Esophagus muscularis mucosa (tissue), 4 donors: ENCODE measurements at regions not wholly inside any gene's neighbourhood (a gene's known extent, or its start where the extent isn't known, plus 50 kb on each side); places are given as distances from the start of the nearest gene placed in this dataset.

ENCODE experiments used
- DNase-seq: peaks from one replicate; pipeline ENCODE4 v3.0.0-alpha.2; 2017; ENCODE audit errors: extremely low spot score
- H3K27ac ChIP-seq, 4 donors: fragments of 200-600 bp; sonication (generic); replicated peaks in 1 of 4; 1 replicate in 3 of 4; 2 replicates in 1 of 4; pipeline ENCODE4 v1.5.1; 2016 to 2019; ENCODE audit warnings: mild to moderate bottlenecking in 1 of 4
- H3K27me3 ChIP-seq, 4 donors: fragments of 200-600 bp; sonication (generic); one replicate each; pipeline versions ENCODE4 v1.5.1 to v1.6.0; 2016 to 2019
- H3K36me3 ChIP-seq, 4 donors: fragments of 200-600 bp; sonication (generic); one replicate each; pipeline ENCODE4 v1.5.1; 2016 to 2019
- H3K4me1 ChIP-seq, 4 donors: fragments of 200-600 bp; sonication (generic); one replicate each; pipeline ENCODE4 v1.5.1; 2016 to 2019
- H3K4me3 ChIP-seq, 4 donors: fragments of 200-600 bp; sonication (generic); 1 replicate in 2 of 4; 2 replicates in 2 of 4; pipeline ENCODE4 v1.5.1; 2016 to 2019; ENCODE audit warnings: mild to moderate bottlenecking in 4 of 4, moderate library complexity in 1 of 4
- H3K9me3 ChIP-seq, 4 donors: fragments of 200-600 bp; sonication (generic); 1 replicate in 3 of 4; 2 replicates in 1 of 4; pipeline ENCODE4 v1.5.1; 2016 to 2019
- EP300 ChIP-seq: sonication (generic); formaldehyde crosslinking; IDR thresholded peaks from one replicate; pipeline ENCODE4 v1.6.1; 2017; ENCODE audit warnings: antibody characterized with exemption
- POLR2A ChIP-seq: fragments of 450-650 bp; IDR thresholded peaks from one replicate; pipeline ENCODE4 v1.6.1; 2017; ENCODE audit warnings: antibody characterized with exemption, moderate library complexity, mild to moderate bottlenecking, low read depth
- POLR2AphosphoS5 ChIP-seq, 2 donors: sonication (generic); formaldehyde crosslinking; IDR thresholded peaks; one replicate each; pipeline ENCODE4 v1.6.1; 2017; ENCODE audit warnings: antibody characterized with exemption in 2 of 2
- WGBS: methylation state at CpG from one replicate; pipeline ENCODE4 v1.1.5; 2018; 5-methylcytosine and 5-hydroxymethylcytosine counted together
- intact Hi-C: fragments of 100-400 bp; cut with DNase I; formaldehyde crosslinking; loops from one replicate; pipeline ENCODE4 v1.15.1; 2023
- TF ChIP-seq, protein P1 (sequence below), 3 experiments: fragments of 200-600 bp in 2 of 3; fragments of 450-650 bp in 1 of 3; sonication (generic) in 2 of 3; IDR thresholded peaks; one replicate each; pipeline ENCODE4 v1.5.1; 2017 to 2019; ENCODE audit warnings: antibody characterized with exemption in 3 of 3, mild to moderate bottlenecking in 2 of 3, moderate library complexity in 1 of 3

DNA sequence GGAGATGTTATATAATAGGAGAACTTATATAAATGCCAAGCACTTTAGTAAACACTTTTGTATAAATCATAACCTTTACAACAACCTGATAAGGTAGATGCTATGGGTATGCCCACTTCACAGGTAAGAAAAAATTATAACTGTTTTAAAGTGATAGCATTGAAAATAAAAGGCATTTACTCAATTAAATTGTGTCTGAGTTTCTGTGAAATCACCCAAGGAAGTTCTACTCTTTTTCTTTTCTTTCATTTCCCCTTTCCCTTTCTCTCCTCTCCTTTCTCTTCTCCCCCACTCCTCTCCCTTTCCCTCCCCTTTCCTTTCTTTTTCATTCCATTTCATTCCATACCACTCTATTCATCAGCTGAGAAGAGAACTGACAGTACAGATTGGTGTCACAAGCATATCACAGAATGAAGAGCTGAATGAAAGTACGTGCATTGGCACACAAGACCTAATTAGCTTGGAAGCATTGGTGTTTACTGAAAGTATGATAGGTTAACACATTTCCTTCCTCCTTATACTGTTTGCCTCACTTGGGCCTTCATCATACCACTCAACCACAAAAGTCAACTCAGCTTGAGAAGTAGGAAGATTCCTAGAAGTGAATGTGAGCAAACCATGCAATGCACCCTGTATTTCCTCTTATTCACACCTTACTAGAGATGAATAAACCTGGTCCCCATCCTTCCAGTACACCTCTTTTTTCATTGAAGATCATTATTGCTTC is 117.9 kb upstream of the AGR3 start:
- no peaks in the 10 kb centered on the region for H3K36me3 ChIP-seq
- intact Hi-C loops: no loop called here
- WGBS: 75% methylated on average over 1 of the region's 1 CpG
- DNase-seq: no peak
- peaks cover 0 to 12% (median 6%) of the 10 kb centered on the region in 4 donors for H3K9me3 ChIP-seq
- H3K27ac ChIP-seq: no peak overlapping the region
- no peaks in the 10 kb centered on the region for H3K27me3 ChIP-seq
- no peak for TF ChIP-seq POLR2AphosphoS5 (IDR thresholded peaks at IDR 0.05)
- no peak for TF ChIP-seq EP300
- TF ChIP-seq, protein P1, sequence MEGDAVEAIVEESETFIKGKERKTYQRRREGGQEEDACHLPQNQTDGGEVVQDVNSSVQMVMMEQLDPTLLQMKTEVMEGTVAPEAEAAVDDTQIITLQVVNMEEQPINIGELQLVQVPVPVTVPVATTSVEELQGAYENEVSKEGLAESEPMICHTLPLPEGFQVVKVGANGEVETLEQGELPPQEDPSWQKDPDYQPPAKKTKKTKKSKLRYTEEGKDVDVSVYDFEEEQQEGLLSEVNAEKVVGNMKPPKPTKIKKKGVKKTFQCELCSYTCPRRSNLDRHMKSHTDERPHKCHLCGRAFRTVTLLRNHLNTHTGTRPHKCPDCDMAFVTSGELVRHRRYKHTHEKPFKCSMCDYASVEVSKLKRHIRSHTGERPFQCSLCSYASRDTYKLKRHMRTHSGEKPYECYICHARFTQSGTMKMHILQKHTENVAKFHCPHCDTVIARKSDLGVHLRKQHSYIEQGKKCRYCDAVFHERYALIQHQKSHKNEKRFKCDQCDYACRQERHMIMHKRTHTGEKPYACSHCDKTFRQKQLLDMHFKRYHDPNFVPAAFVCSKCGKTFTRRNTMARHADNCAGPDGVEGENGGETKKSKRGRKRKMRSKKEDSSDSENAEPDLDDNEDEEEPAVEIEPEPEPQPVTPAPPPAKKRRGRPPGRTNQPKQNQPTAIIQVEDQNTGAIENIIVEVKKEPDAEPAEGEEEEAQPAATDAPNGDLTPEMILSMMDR (IDR thresholded peaks at IDR 0.05): no peak
- TF ChIP-seq POLR2A: no peak
- no peak overlapping the region for H3K4me3 ChIP-seq
- no peaks in the 10 kb centered on the region for H3K4me1 ChIP-seq

DNA sequence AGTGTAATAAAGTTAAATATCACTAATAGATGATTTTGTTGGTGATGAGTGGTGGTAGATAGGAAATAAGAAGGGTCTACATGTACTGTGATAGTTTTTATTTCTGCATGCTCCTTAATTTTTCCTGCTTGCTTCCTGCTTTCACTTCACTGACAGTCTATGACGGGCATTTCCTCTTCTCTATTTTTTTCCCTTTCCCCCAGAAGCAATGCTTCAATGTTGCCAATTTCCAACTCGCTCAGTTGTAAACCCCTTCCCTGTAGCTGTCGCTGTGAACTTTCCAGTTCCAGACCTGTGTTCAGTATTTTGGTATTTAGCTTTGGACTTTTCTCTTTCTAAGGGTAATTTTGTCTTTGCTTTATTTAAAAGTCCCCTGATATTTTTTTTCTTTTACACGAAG is 123.5 kb upstream of the AGR3 start:
- no peak for TF ChIP-seq POLR2AphosphoS5 (IDR thresholded peaks at IDR 0.05)
- no peak for TF ChIP-seq POLR2A
- no peak for TF ChIP-seq EP300
- TF ChIP-seq, protein P1 (IDR thresholded peaks at IDR 0.05): no peak
- Histone ChIP-seq H3K27ac (no peak overlapping the region), H3K36me3 (no peaks in the 10 kb centered on the region), H3K27me3 (no peaks in the 10 kb centered on the region), H3K9me3 (no peaks in the 10 kb centered on the region), H3K4me3 (no peak overlapping the region), H3K4me1 (peaks cover 5 to 13% (median 7%) of the 10 kb centered on the region in 4 donors)
- no peak for DNase-seq
- WGBS: 56% methylated on average over 4 of the region's 4 CpGs
- intact Hi-C loops: no loop called here

DNA sequence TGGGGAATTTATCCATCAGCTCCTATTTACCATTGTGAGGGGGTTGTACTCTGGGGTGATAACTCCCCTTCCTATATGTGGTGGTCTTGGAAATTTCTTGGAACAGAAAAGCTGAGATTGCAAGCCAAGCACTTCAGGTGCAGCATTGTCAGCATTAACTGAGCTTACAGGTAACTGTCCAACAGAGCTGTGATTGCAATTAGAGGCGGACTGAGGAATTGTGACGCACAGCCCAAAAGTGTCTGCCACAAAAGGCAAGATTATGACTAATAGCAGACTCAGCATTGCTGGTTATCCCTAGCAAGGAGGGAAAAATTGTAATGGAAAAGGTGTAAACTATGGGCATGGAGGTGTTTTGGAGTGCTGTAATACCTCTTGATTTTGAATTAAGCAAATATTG is 126.1 kb upstream of the AGR3 start:
- no peaks in the 10 kb centered on the region for H3K27me3 ChIP-seq
- DNase-seq: no peak
- no peak for TF ChIP-seq POLR2AphosphoS5 (IDR thresholded peaks at IDR 0.05)
- TF ChIP-seq EP300: no peak
- TF ChIP-seq, protein P1 (IDR thresholded peaks at IDR 0.05): no peak
- no peak for TF ChIP-seq POLR2A
- H3K4me1 ChIP-seq: peaks cover 5 to 13% (median 7%) of the 10 kb centered on the region in 4 donors
- H3K27ac ChIP-seq: no peak overlapping the region
- H3K36me3 ChIP-seq: no peaks in the 10 kb centered on the region
- H3K4me3 ChIP-seq: no peak overlapping the region
- intact Hi-C loops: no loop called here
- no peaks in the 10 kb centered on the region for H3K9me3 ChIP-seq
- WGBS: 100% methylated on average over 2 of the region's 2 CpGs

DNA sequence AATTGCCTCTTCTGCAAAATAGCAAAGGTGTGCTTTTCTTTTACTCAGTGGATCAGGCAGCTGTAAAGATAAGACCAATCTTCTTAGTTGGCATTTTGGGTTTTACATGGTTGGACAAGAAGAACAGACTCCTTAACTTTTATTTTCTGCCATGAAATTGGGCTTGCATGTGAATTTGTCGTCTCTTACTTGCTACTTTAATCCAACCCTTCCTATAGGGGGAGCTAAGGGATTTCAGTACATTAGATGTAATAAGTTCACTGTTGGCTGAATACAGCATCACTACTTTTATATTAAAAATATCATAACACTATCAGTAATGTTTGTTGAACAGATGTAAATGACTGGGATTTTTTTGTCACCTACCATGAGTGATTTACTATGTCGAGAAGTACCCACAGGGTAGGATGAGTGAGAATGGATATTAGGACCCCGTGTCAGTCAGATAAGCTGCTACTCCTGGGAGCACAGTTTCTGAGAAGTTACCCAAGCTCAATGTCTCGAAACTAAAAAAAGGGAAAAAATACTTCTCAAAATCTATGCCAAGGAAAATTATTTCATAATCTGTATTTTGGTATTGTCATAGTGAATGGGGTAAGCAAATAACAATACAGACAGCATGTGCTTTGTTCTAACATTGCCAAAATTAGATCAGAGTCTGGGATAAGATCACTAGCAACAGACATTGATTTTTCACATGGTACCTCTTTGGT is 127.4 kb upstream of the AGR3 start:
- Histone ChIP-seq H3K4me3 (no peak overlapping the region), H3K27ac (peak overlapping the region in 2 of 4 donors; percentile 8 to 25), H3K9me3 (no peaks in the 10 kb centered on the region), H3K4me1 (peaks cover 5 to 13% (median 7%) of the 10 kb centered on the region in 4 donors), H3K36me3 (no peaks in the 10 kb centered on the region), H3K27me3 (no peaks in the 10 kb centered on the region)
- intact Hi-C loops: no loop called here
- 62% methylated on average over 4 of the region's 4 CpGs for WGBS
- DNase-seq: no peak
- no peak for TF ChIP-seq POLR2AphosphoS5 (IDR thresholded peaks at IDR 0.05)
- TF ChIP-seq, protein P1 (IDR thresholded peaks at IDR 0.05): peak; percentile 16 to 43 (median 19)
